GM12878 (cell line): ENCODE measurements at regions not wholly inside any gene's neighbourhood (a gene's known extent, or its start where the extent isn't known, plus 50 kb on each side); places are given as distances from the start of the nearest gene placed in this dataset.
A peak's percentile ranks its signal among the peaks of the same experiment; 100 is the strongest.

Source experiments
- BCL3 ChIP-seq: IDR thresholded peaks from 2 replicates; pipeline ENCODE4 v1.6.1; 2011; ENCODE audit warnings: borderline replicate concordance, low read depth, mild to moderate bottlenecking, moderate library complexity, low read length; ENCODE audit not compliant: insufficient read depth, poor library complexity, severe bottlenecking
- BMI1 ChIP-seq: fragments of 450-650 bp; IDR thresholded peaks from 2 replicates; pipeline ENCODE4 v1.6.1; 2016; ENCODE audit warnings: mild to moderate bottlenecking, moderate library complexity, borderline replicate concordance
- EP300 ChIP-seq, 2 experiments: fragments of 150-350 bp in 1 of 2; IDR thresholded peaks; 2 replicates each; pipeline ENCODE4 v1.6.1; 2011 to 2012; ENCODE audit warnings: low read depth in 2 of 2, low read length in 2 of 2, borderline replicate concordance in 1 of 2, improper control_type of control experiment in 1 of 2, inconsistent platforms in 1 of 2; ENCODE audit not compliant: control insufficient read depth in 1 of 2
- ETV6 ChIP-seq, 2 experiments: fragments of 450-650 bp in 1 of 2; IDR thresholded peaks in 1 of 2; conservative IDR thresholded peaks in 1 of 2; 2 replicates each; pipeline ENCODE4 v1.6.1; 2014; ENCODE audit warnings: antibody characterized with exemption in 1 of 2, borderline replicate concordance in 1 of 2, low read depth in 1 of 2, mild to moderate bottlenecking in 1 of 2, moderate library complexity in 1 of 2
- FOS ChIP-seq: IDR thresholded peaks from 3 replicates; pipeline ENCODE4 v1.6.1; 2011; ENCODE audit warnings: borderline replicate concordance; ENCODE audit not compliant: insufficient read length; ENCODE audit errors: extremely low read depth
- FOXM1 ChIP-seq: IDR thresholded peaks from 2 replicates; pipeline ENCODE4 v1.6.1; 2012; ENCODE audit warnings: low read depth, mild to moderate bottlenecking, inconsistent platforms, low read length, moderate library complexity
- GATAD2B ChIP-seq: fragments of 450-650 bp; conservative IDR thresholded peaks from 2 replicates; pipeline ENCODE4 v1.6.1; 2017; ENCODE audit warnings: low read depth, mild to moderate bottlenecking, moderate library complexity
- MTA2 ChIP-seq: fragments of 450-650 bp; IDR thresholded peaks from 2 replicates; pipeline ENCODE4 v1.6.1; 2016; ENCODE audit warnings: low read depth, mild to moderate bottlenecking, moderate library complexity
- NBN ChIP-seq: fragments of 450-650 bp; IDR thresholded peaks from 2 replicates; pipeline ENCODE4 v1.6.1; 2016
- NR2C1 ChIP-seq: fragments of 450-650 bp; IDR thresholded peaks from 2 replicates; pipeline ENCODE4 v1.6.1; 2017; ENCODE audit warnings: antibody characterized with exemption, mild to moderate bottlenecking, moderate library complexity
- SREBF1 ChIP-seq: IDR thresholded peaks from 2 replicates; pipeline ENCODE4 v1.6.1; 2012; ENCODE audit warnings: mild to moderate bottlenecking, low read length
- SUZ12 ChIP-seq: fragments of 200-600 bp; sonication (generic); IDR thresholded peaks from one replicate; pipeline ENCODE4 v1.6.1; 2018; ENCODE audit warnings: antibody characterized with exemption, mild to moderate bottlenecking; ENCODE audit not compliant: unreplicated experiment
- TAF1 ChIP-seq: IDR thresholded peaks from 2 replicates; pipeline ENCODE4 v1.6.1; 2011; ENCODE audit warnings: mild to moderate bottlenecking, low read depth, low read length, borderline replicate concordance
- ZBED1 ChIP-seq: IDR thresholded peaks from 2 replicates; pipeline ENCODE4 v1.6.1; 2016; ENCODE audit warnings: borderline replicate concordance
- TF ChIP-seq, protein P1 (sequence below): fragments of 450-650 bp; IDR thresholded peaks from 2 replicates; pipeline ENCODE4 v1.6.1; 2017; ENCODE audit warnings: mild to moderate bottlenecking, moderate library complexity
- TF ChIP-seq, protein P2 (sequence below): fragments of 450-650 bp; IDR thresholded peaks from 2 replicates; pipeline ENCODE4 v1.6.1; 2017; ENCODE audit warnings: mild to moderate bottlenecking
- TF ChIP-seq, protein P3 (sequence below): fragments of 450-650 bp; IDR thresholded peaks from 2 replicates; pipeline ENCODE4 v1.6.1; 2017; ENCODE audit warnings: mild to moderate bottlenecking, moderate library complexity

DNA sequence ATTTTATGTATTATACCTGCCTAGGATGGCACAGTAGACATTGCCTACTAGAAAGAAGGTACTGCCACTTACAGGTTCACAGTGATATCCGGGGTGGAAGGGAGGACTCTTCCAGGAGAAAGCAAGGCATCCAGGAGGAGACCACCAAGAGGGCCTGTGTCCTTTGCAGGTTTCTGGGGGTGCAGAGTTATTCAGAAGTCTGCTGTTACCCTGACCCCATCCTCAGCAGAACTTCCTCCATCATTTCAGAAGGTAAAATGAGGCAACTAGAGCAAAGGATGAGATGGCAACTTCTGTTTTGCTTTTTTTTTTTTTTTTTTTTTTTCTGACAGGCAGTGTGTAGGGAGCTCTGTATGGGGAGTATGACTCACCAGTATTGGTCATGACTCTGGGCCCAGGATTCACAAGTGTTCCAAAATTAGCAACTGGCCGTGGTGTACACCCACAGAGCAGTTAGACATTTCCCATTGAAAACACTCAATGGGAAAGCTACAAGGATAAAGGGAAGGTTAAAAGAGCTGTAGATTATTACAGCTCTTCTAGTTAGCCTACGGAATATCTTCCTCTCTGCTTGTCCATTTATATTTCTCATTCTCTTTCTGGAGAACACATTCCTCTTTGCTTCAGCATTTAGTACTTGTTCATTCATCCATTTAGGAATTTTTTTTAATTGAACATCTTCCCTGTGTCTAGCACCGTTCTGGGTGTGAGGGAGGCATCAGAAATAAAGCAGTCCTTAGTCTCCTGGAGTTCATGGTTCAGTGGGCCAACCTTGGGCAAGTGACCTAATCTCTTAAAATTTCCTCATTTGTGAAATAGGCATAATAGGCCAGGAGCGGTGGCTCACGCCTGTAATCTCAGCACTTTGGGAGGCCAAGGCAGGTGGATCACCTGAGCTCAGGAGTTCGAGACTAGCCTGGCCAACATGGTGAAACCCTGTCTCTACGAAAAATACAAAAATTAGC lies 50.5 kb upstream of the PPP2R5A start (continued):
- TF ChIP-seq, protein P1, sequence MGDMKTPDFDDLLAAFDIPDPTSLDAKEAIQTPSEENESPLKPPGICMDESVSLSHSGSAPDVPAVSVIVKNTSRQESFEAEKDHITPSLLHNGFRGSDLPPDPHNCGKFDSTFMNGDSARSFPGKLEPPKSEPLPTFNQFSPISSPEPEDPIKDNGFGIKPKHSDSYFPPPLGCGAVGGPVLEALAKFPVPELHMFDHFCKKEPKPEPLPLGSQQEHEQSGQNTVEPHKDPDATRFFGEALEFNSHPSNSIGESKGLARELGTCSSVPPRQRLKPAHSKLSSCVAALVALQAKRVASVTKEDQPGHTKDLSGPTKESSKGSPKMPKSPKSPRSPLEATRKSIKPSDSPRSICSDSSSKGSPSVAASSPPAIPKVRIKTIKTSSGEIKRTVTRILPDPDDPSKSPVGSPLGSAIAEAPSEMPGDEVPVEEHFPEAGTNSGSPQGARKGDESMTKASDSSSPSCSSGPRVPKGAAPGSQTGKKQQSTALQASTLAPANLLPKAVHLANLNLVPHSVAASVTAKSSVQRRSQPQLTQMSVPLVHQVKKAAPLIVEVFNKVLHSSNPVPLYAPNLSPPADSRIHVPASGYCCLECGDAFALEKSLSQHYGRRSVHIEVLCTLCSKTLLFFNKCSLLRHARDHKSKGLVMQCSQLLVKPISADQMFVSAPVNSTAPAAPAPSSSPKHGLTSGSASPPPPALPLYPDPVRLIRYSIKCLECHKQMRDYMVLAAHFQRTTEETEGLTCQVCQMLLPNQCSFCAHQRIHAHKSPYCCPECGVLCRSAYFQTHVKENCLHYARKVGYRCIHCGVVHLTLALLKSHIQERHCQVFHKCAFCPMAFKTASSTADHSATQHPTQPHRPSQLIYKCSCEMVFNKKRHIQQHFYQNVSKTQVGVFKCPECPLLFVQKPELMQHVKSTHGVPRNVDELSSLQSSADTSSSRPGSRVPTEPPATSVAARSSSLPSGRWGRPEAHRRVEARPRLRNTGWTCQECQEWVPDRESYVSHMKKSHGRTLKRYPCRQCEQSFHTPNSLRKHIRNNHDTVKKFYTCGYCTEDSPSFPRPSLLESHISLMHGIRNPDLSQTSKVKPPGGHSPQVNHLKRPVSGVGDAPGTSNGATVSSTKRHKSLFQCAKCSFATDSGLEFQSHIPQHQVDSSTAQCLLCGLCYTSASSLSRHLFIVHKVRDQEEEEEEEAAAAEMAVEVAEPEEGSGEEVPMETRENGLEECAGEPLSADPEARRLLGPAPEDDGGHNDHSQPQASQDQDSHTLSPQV = no peak
- TF ChIP-seq GATAD2B = no peak
- TF ChIP-seq FOS = no peak
- TF ChIP-seq NBN = no peak
- TF ChIP-seq TAF1 = no peak
- TF ChIP-seq FOXM1 = no peak
- peak; percentile 13 to 24; a peak in 1 of 4 replicates for TF ChIP-seq EP300 (IDR thresholded peaks at IDR 0.05; ENCODE audit: borderline replicate concordance in 1 of 2, control insufficient read depth in 1 of 2, low read depth in 2 of 2, low read length in 2 of 2)
- TF ChIP-seq ZBED1 = peak; percentile 37; the same call in 1 of the 2 replicates
- TF ChIP-seq, protein P2, sequence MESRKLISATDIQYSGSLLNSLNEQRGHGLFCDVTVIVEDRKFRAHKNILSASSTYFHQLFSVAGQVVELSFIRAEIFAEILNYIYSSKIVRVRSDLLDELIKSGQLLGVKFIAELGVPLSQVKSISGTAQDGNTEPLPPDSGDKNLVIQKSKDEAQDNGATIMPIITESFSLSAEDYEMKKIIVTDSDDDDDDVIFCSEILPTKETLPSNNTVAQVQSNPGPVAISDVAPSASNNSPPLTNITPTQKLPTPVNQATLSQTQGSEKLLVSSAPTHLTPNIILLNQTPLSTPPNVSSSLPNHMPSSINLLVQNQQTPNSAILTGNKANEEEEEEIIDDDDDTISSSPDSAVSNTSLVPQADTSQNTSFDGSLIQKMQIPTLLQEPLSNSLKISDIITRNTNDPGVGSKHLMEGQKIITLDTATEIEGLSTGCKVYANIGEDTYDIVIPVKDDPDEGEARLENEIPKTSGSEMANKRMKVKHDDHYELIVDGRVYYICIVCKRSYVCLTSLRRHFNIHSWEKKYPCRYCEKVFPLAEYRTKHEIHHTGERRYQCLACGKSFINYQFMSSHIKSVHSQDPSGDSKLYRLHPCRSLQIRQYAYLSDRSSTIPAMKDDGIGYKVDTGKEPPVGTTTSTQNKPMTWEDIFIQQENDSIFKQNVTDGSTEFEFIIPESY = no peak
- no peak for TF ChIP-seq BCL3
- TF ChIP-seq ETV6 (conservative IDR thresholded peaks at IDR 0.05 in 1 of 2, IDR thresholded peaks at IDR 0.05 in 1 of 2; ENCODE audit: borderline replicate concordance in 1 of 2, low read depth in 1 of 2) = no peak
- no peak for TF ChIP-seq SREBF1
- no peak for TF ChIP-seq BMI1
- TF ChIP-seq NR2C1 = no peak
- no peak for TF ChIP-seq SUZ12
- TF ChIP-seq, protein P3, sequence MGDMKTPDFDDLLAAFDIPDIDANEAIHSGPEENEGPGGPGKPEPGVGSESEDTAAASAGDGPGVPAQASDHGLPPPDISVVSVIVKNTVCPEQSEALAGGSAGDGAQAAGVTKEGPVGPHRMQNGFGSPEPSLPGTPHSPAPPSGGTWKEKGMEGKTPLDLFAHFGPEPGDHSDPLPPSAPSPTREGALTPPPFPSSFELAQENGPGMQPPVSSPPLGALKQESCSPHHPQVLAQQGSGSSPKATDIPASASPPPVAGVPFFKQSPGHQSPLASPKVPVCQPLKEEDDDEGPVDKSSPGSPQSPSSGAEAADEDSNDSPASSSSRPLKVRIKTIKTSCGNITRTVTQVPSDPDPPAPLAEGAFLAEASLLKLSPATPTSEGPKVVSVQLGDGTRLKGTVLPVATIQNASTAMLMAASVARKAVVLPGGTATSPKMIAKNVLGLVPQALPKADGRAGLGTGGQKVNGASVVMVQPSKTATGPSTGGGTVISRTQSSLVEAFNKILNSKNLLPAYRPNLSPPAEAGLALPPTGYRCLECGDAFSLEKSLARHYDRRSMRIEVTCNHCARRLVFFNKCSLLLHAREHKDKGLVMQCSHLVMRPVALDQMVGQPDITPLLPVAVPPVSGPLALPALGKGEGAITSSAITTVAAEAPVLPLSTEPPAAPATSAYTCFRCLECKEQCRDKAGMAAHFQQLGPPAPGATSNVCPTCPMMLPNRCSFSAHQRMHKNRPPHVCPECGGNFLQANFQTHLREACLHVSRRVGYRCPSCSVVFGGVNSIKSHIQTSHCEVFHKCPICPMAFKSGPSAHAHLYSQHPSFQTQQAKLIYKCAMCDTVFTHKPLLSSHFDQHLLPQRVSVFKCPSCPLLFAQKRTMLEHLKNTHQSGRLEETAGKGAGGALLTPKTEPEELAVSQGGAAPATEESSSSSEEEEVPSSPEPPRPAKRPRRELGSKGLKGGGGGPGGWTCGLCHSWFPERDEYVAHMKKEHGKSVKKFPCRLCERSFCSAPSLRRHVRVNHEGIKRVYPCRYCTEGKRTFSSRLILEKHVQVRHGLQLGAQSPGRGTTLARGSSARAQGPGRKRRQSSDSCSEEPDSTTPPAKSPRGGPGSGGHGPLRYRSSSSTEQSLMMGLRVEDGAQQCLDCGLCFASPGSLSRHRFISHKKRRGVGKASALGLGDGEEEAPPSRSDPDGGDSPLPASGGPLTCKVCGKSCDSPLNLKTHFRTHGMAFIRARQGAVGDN = no peak
- no peak for TF ChIP-seq MTA2
